Endodermal cell (in vitro differentiated cells): ENCODE measurements at regions not wholly inside any gene's neighbourhood (a gene's known extent, or its start where the extent isn't known, plus 50 kb on each side); places are given as distances from the start of the nearest gene placed in this dataset.
A peak's percentile ranks its signal among the peaks of the same experiment; 100 is the strongest.

Experiments used
- DNase-seq: peaks from one replicate; pipeline ENCODE4 v3.0.0-alpha.2; 2017
- H3K27ac ChIP-seq: 2 replicates; pipeline ENCODE4 v1.5.1; 2013; ENCODE audit warnings: mild to moderate bottlenecking, low read depth, low read length, moderate library complexity
- H3K27me3 ChIP-seq: 2 replicates; pipeline ENCODE4 v1.6.1; 2013; ENCODE audit warnings: mild to moderate bottlenecking, low read length, moderate library complexity; ENCODE audit not compliant: insufficient read depth, control insufficient read depth, poor library complexity, severe bottlenecking
- H3K36me3 ChIP-seq: 2 replicates; pipeline ENCODE4 v1.7.0; 2013; ENCODE audit warnings: mild to moderate bottlenecking, low read length, moderate library complexity; ENCODE audit not compliant: control insufficient read depth, insufficient read depth
- H3K4me1 ChIP-seq: one replicate; pipeline ENCODE4 v1.7.0; 2013; ENCODE audit warnings: low read length; ENCODE audit not compliant: control insufficient read depth, insufficient read depth
- H3K4me3 ChIP-seq: 2 replicates; pipeline ENCODE4 v1.5.1; 2013; ENCODE audit warnings: mild to moderate bottlenecking, low read length, moderate library complexity
- H3K9ac ChIP-seq: 2 replicates; pipeline ENCODE4 v1.6.1; 2013; ENCODE audit warnings: mild to moderate bottlenecking, low read length, moderate library complexity; ENCODE audit not compliant: poor library complexity, severe bottlenecking; ENCODE audit errors: extremely low read depth
- H3K9me3 ChIP-seq: 2 replicates; pipeline ENCODE4 v1.6.1; 2013; ENCODE audit warnings: mild to moderate bottlenecking, low read length, moderate library complexity; ENCODE audit not compliant: control insufficient read depth
- H3K27ac Mint-ChIP-seq: 2 replicates; pipeline ENCODE4 v1.8.0; 2020; ENCODE audit warnings: mixed read lengths
- H3K27me3 Mint-ChIP-seq: 2 replicates; pipeline ENCODE4 v1.8.0; 2021; ENCODE audit warnings: mild to moderate bottlenecking, mixed read lengths; ENCODE audit not compliant: insufficient read depth
- H3K36me3 Mint-ChIP-seq: 2 replicates; pipeline ENCODE4 v1.8.0; 2020; ENCODE audit warnings: low read depth, mixed read lengths
- H3K4me1 Mint-ChIP-seq: 2 replicates; pipeline ENCODE4 v1.8.0; 2020; ENCODE audit warnings: mixed read lengths
- H3K4me3 Mint-ChIP-seq: 2 replicates; pipeline ENCODE4 v1.8.0; 2020; ENCODE audit warnings: mild to moderate bottlenecking, moderate library complexity, mixed read lengths
- H3K9me3 Mint-ChIP-seq: 2 replicates; pipeline ENCODE4 v1.8.0; 2020; ENCODE audit warnings: mild to moderate bottlenecking, mixed read lengths
- WGBS, 2 experiments: methylation state at CpG; one replicate each; pipeline versions ENCODE4 v1.1.5 to v1.1.7; 2013; ENCODE audit warnings: missing lambda C conversion rate in 2 of 2, mixed read lengths in 1 of 2; ENCODE audit not compliant: insufficient coverage in 1 of 2, insufficient read length in 1 of 2; 5-methylcytosine and 5-hydroxymethylcytosine counted together
- TF ChIP-seq, protein P1 (sequence below): fragments of 200-600 bp; sonication (generic); conservative IDR thresholded peaks from 2 replicates; pipeline ENCODE4 v1.5.0; 2021; ENCODE audit warnings: antibody characterized with exemption, mild to moderate bottlenecking

DNA sequence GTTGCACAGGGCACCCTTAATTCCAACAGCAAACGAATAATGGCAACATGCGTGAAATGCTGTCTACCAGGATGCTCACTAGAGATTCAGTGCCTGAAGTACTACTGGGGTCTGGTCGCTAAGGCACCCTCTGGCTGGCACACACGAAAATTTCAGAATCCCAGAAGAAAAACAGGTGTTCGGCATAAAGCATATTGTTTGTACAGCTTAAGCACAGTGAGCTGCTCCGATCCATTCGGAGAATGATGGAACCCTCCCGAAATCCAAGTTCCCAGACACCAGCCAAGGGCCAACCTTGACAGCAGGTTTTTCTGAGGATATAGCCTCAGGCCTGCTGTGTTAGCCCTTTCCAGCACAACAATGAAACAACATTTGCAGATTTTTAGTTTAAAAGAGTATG lies 61.4 kb upstream of the ALDH1B1 start:
- Histone ChIP-seq H3K9me3 (peaks cover 2% of the 10 kb centered on the region), H3K36me3 (no peaks in the 10 kb centered on the region), H3K4me1 (no peaks in the 10 kb centered on the region), H3K4me3 (no peak overlapping the region), H3K27me3 (no peaks in the 10 kb centered on the region), H3K27ac (no peak overlapping the region), H3K9ac (no peak overlapping the region)
- Mint-ChIP-seq H3K4me1 (peaks cover 26% of the 10 kb centered on the region), H3K4me3 (no peak overlapping the region), H3K9me3 (peaks cover 2% of the 10 kb centered on the region), H3K27ac (no peak overlapping the region), H3K36me3 (no peaks in the 10 kb centered on the region), H3K27me3 (no peaks in the 10 kb centered on the region)
- TF ChIP-seq, protein P1, sequence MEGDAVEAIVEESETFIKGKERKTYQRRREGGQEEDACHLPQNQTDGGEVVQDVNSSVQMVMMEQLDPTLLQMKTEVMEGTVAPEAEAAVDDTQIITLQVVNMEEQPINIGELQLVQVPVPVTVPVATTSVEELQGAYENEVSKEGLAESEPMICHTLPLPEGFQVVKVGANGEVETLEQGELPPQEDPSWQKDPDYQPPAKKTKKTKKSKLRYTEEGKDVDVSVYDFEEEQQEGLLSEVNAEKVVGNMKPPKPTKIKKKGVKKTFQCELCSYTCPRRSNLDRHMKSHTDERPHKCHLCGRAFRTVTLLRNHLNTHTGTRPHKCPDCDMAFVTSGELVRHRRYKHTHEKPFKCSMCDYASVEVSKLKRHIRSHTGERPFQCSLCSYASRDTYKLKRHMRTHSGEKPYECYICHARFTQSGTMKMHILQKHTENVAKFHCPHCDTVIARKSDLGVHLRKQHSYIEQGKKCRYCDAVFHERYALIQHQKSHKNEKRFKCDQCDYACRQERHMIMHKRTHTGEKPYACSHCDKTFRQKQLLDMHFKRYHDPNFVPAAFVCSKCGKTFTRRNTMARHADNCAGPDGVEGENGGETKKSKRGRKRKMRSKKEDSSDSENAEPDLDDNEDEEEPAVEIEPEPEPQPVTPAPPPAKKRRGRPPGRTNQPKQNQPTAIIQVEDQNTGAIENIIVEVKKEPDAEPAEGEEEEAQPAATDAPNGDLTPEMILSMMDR = no peak
- 94 to 98% methylated on average over 8 of the region's 8 CpGs for WGBS, 2 experiments
- peak; percentile 20 for DNase-seq

DNA sequence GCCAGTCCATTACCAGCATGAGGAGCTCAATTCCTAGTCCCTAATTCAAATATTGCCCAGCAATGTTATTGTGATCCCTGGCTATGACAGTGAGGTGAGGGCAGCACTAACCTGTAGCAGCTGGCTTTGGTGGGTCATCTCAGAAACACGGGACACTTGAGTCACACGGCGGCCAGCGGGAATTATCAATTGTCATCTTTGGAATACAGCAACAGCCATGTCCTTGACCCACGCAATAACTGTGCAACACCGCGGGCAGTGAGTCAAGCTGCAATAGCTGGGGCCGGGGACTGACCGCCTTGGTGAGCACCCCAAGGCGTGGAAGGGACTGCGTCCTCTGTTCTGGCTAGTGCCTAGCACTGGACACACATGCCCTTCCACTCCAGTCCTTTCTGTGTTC lies 62.5 kb upstream of the ALDH1B1 start:
- no peaks in the 10 kb centered on the region for H3K27me3 Mint-ChIP-seq
- no peaks in the 10 kb centered on the region for H3K4me1 ChIP-seq
- H3K27ac ChIP-seq = no peak overlapping the region
- H3K9me3 ChIP-seq = peaks cover 5% of the 10 kb centered on the region
- H3K36me3 ChIP-seq = no peaks in the 10 kb centered on the region
- TF ChIP-seq, protein P1 = no peak
- H3K4me1 Mint-ChIP-seq = peaks cover 22% of the 10 kb centered on the region
- no peak overlapping the region for H3K9ac ChIP-seq
- DNase-seq = no peak
- peaks cover 3% of the 10 kb centered on the region for H3K9me3 Mint-ChIP-seq
- H3K4me3 Mint-ChIP-seq = no peak overlapping the region
- no peak overlapping the region for H3K4me3 ChIP-seq
- H3K27ac Mint-ChIP-seq = no peak overlapping the region
- WGBS, 2 experiments = 95 to 98% methylated on average over 11 of the region's 11 CpGs
- no peaks in the 10 kb centered on the region for H3K27me3 ChIP-seq
- H3K36me3 Mint-ChIP-seq = no peaks in the 10 kb centered on the region

DNA sequence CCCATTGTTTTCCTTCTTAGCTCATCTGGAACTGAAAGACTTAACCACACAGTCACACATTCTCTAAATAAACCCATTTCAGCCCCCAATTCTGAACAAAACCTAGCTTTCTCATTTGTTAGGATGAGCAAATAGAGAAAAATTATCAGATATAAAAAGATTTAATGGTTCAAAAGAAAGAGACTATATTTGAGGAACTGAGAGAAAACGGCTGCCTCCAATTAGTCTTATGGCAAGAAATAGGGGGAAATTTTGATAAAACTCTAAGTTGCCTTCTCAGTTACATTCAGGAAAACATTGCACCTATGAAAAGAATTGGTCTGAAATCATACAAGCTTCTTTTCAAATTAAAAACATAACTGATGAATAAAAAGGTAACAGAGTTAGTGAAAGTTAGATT lies 63.7 kb upstream of the ALDH1B1 start:
- Histone ChIP-seq H3K27me3 (no peaks in the 10 kb centered on the region), H3K9ac (no peak overlapping the region), H3K4me3 (no peak overlapping the region), H3K9me3 (peaks cover 5% of the 10 kb centered on the region), H3K27ac (no peak overlapping the region), H3K36me3 (no peaks in the 10 kb centered on the region), H3K4me1 (no peaks in the 10 kb centered on the region)
- TF ChIP-seq, protein P1 = no peak
- Mint-ChIP-seq H3K4me1 (peaks cover 14% of the 10 kb centered on the region), H3K9me3 (peaks cover 11% of the 10 kb centered on the region), H3K27me3 (no peaks in the 10 kb centered on the region), H3K36me3 (no peaks in the 10 kb centered on the region), H3K4me3 (no peak overlapping the region), H3K27ac (no peak overlapping the region)
- DNase-seq = no peak
- 88 to 100% methylated on average over 1 of the region's 1 CpG for WGBS, 2 experiments
